NCI-H1694 (cell line): ENCODE measurements at regions not wholly inside any gene's neighbourhood (a gene's known extent, or its start where the extent isn't known, plus 50 kb on each side); places are given as distances from the start of the nearest gene placed in this dataset.
"Not testable (repeated sequence)": the region's sequence is repeated elsewhere in the genome, so short reads cannot be mapped to it uniquely, and the experiment has no call there.

Source experiments
- DNase-seq: peaks from one replicate; lab custom pipeline; 2025; lab: John Stamatoyannopoulos, UW

GRCh38 chr10:123378302-123378701 is 224.1 kb downstream of the BUB3 start:
- no peak for DNase-seq

GRCh38 chr10:123379156-123379555 is 225.0 kb downstream of the BUB3 start:
- DNase-seq: no peak

- DNase-seq: peak; percentile 7
Measured at GRCh38 chr10:123380491-123381085, 226.4 kb downstream of the BUB3 start.

- DNase-seq: no peak
Measured at GRCh38 chr10:123381224-123381623, 227.0 kb downstream of the BUB3 start.

- DNase-seq: no peak
Measured at GRCh38 chr10:123382491-123382890, 228.3 kb downstream of the BUB3 start.

GRCh38 chr10:123385508-123386080 is 231.4 kb downstream of the BUB3 start:
- no peak for DNase-seq

GRCh38 chr10:123389520-123389919 is 235.3 kb downstream of the BUB3 start:
- DNase-seq: no peak

GRCh38 chr10:123390332-123390731 is 236.1 kb downstream of the BUB3 start:
- DNase-seq: no peak

- DNase-seq: no peak
Measured at GRCh38 chr10:123390874-123391273, 236.7 kb downstream of the BUB3 start.

- DNase-seq: no peak
Measured at GRCh38 chr10:123391275-123392028, 237.2 kb downstream of the BUB3 start.

GRCh38 chr10:123392182-123392963 is 238.2 kb downstream of the BUB3 start:
- no peak for DNase-seq

GRCh38 chr10:123393170-123393569 is 239.0 kb downstream of the BUB3 start:
- no peak for DNase-seq

- no peak for DNase-seq
Measured at GRCh38 chr10:123394382-123394781, 240.2 kb downstream of the BUB3 start.

GRCh38 chr10:123395234-123395633 is 241.0 kb downstream of the BUB3 start:
- not testable (repeated sequence) for DNase-seq

GRCh38 chr10:123395906-123396305 is 241.7 kb downstream of the BUB3 start:
- DNase-seq: no peak

GRCh38 chr10:123398180-123398591 is 244.0 kb downstream of the BUB3 start:
- no peak for DNase-seq

GRCh38 chr10:123398756-123399155 is 244.6 kb downstream of the BUB3 start:
- no peak for DNase-seq

- no peak for DNase-seq
Measured at GRCh38 chr10:123399276-123399839, 245.2 kb downstream of the BUB3 start.

- no peak for DNase-seq
Measured at GRCh38 chr10:123402021-123402420, 247.8 kb downstream of the BUB3 start.

GRCh38 chr10:123402656-123403055 is 248.5 kb downstream of the BUB3 start:
- DNase-seq: no peak

- no peak for DNase-seq
Measured at GRCh38 chr10:123404357-123404756, 250.2 kb downstream of the BUB3 start.

- DNase-seq: no peak
Measured at GRCh38 chr10:123408660-123409059, 254.5 kb downstream of the BUB3 start.
